H9 (cell line): ENCODE measurements at regions not wholly inside any gene's neighbourhood (a gene's known extent, or its start where the extent isn't known, plus 50 kb on each side); places are given as distances from the start of the nearest gene placed in this dataset.

ENCODE experiments used
- DNase-seq: peaks from one replicate; pipeline ENCODE4 v3.0.0-alpha.2; 2017
- H2AFZ ChIP-seq: one replicate; pipeline ENCODE4 v1.6.1; 2013; ENCODE audit warnings: mild to moderate bottlenecking, low read length, control low read depth, moderate library complexity
- H2AK5ac ChIP-seq: 2 replicates; pipeline ENCODE4 v1.6.1; 2013; ENCODE audit warnings: low read length, control low read depth, mixed read lengths; ENCODE audit not compliant: insufficient read length
- H2BK120ac ChIP-seq: one replicate; pipeline ENCODE4 v1.6.1; 2013; ENCODE audit warnings: low read depth, mild to moderate bottlenecking, low read length, control low read depth, inconsistent platforms; ENCODE audit not compliant: poor library complexity, severe bottlenecking
- H2BK12ac ChIP-seq: 2 replicates; pipeline ENCODE4 v1.6.1; 2013; ENCODE audit warnings: low read length, control low read depth, mixed read lengths, low read depth; ENCODE audit not compliant: insufficient read length
- H2BK15ac ChIP-seq: 2 replicates; pipeline ENCODE4 v1.6.1; 2013; ENCODE audit warnings: low read depth, low read length, control low read depth
- H2BK20ac ChIP-seq: one replicate; pipeline ENCODE4 v1.6.1; 2013; ENCODE audit warnings: low read depth, mild to moderate bottlenecking, low read length, control low read depth, inconsistent platforms; ENCODE audit not compliant: poor library complexity, severe bottlenecking
- H2BK5ac ChIP-seq: 2 replicates; pipeline ENCODE4 v1.6.1; 2013; ENCODE audit warnings: low read length, control low read depth, mixed read lengths; ENCODE audit not compliant: insufficient read length
- H3K14ac ChIP-seq: 2 replicates; pipeline ENCODE4 v1.6.1; 2013; ENCODE audit warnings: low read length, control low read depth; ENCODE audit not compliant: insufficient read depth
- H3K18ac ChIP-seq: 2 replicates; pipeline ENCODE4 v1.6.1; 2013; ENCODE audit warnings: low read depth, mild to moderate bottlenecking, mixed read lengths, low read length, control low read depth; ENCODE audit not compliant: insufficient read length
- H3K23ac ChIP-seq: 2 replicates; pipeline ENCODE4 v1.6.1; 2013; ENCODE audit warnings: low read length, control low read depth, mixed read lengths, low read depth; ENCODE audit not compliant: insufficient read length
- H3K23me2 ChIP-seq: 2 replicates; pipeline ENCODE4 v1.6.1; 2013; ENCODE audit warnings: low read depth, mild to moderate bottlenecking, mixed read lengths, low read length, control low read depth; ENCODE audit not compliant: insufficient read length, poor library complexity, severe bottlenecking
- H3K27ac ChIP-seq: 2 replicates; pipeline ENCODE4 v1.5.1; 2013; ENCODE audit warnings: low read length, control low read depth, mixed read lengths, low read depth; ENCODE audit not compliant: insufficient read length
- H3K27me3 ChIP-seq: 2 replicates; pipeline ENCODE4 v1.6.1; 2013; ENCODE audit warnings: low read length, control low read depth, inconsistent platforms; ENCODE audit not compliant: insufficient read depth
- H3K4ac ChIP-seq: 2 replicates; pipeline ENCODE4 v1.6.1; 2013; ENCODE audit warnings: low read depth, mild to moderate bottlenecking, control low read depth, inconsistent platforms, low read length, moderate library complexity
- H3K4me1 ChIP-seq: 2 replicates; pipeline ENCODE4 v1.6.1; 2013; ENCODE audit warnings: low read length, control low read depth, inconsistent platforms; ENCODE audit not compliant: insufficient read depth
- H3K4me2 ChIP-seq: 2 replicates; pipeline ENCODE4 v1.6.1; 2013; ENCODE audit warnings: low read length, control low read depth, mixed read lengths; ENCODE audit not compliant: insufficient read length, insufficient read depth
- H3K56ac ChIP-seq: 2 replicates; pipeline ENCODE4 v1.6.1; 2013; ENCODE audit warnings: low read depth, mild to moderate bottlenecking, mixed read lengths, low read length, control low read depth; ENCODE audit not compliant: insufficient read length
- H3K79me1 ChIP-seq: 2 replicates; pipeline ENCODE4 v1.6.1; 2013; ENCODE audit warnings: low read depth, mild to moderate bottlenecking, moderate library complexity, low read length, control low read depth, inconsistent platforms; ENCODE audit not compliant: insufficient read depth, poor library complexity, severe bottlenecking
- H3K79me2 ChIP-seq: 2 replicates; pipeline ENCODE4 v1.6.1; 2013; ENCODE audit warnings: low read length, control low read depth, inconsistent platforms; ENCODE audit not compliant: insufficient read depth
- H3K9ac ChIP-seq: 2 replicates; pipeline ENCODE4 v1.6.1; 2013; ENCODE audit warnings: low read length, control low read depth, mixed read lengths; ENCODE audit not compliant: insufficient read length; ENCODE audit errors: extremely low read depth
- H3K9me3 ChIP-seq: one replicate; pipeline ENCODE4 v1.6.1; 2013; ENCODE audit warnings: low read depth, low read length, inconsistent platforms; ENCODE audit not compliant: control insufficient read depth
- H3T11ph ChIP-seq: one replicate; pipeline ENCODE4 v1.6.1; 2013; ENCODE audit warnings: mild to moderate bottlenecking, low read length, control low read depth, inconsistent platforms
- H4K20me1 ChIP-seq: one replicate; pipeline ENCODE4 v1.6.1; 2013; ENCODE audit not compliant: control insufficient read depth, insufficient read length, insufficient read depth
- H4K5ac ChIP-seq: 2 replicates; pipeline ENCODE4 v1.6.1; 2013; ENCODE audit warnings: low read depth, mild to moderate bottlenecking, mixed read lengths, low read length, control low read depth; ENCODE audit not compliant: insufficient read length
- H4K8ac ChIP-seq: replicated peaks from 2 replicates; pipeline ENCODE4 v1.6.1; 2013; ENCODE audit warnings: low read length, control low read depth, mixed read lengths, low read depth; ENCODE audit not compliant: insufficient read length
- H4K91ac ChIP-seq: 2 replicates; pipeline ENCODE4 v1.6.1; 2013; ENCODE audit warnings: low read depth, mild to moderate bottlenecking, moderate library complexity, mixed read lengths, low read length, control low read depth; ENCODE audit not compliant: insufficient read length
- H3K27ac Mint-ChIP-seq, 3 experiments: 2 replicates in 2 of 3; 3 replicates in 1 of 3; pipeline ENCODE4 v1.8.0; 2020 to 2021; ENCODE audit warnings: mixed read lengths in 3 of 3, mild to moderate bottlenecking in 1 of 3, moderate library complexity in 1 of 3
- H3K27me3 Mint-ChIP-seq: 2 replicates; pipeline ENCODE4 v1.8.0; 2021; ENCODE audit warnings: low read depth, mild to moderate bottlenecking, moderate library complexity, mixed read lengths
- H3K36me3 Mint-ChIP-seq, 3 experiments: 2 replicates in 2 of 3; 3 replicates in 1 of 3; pipeline ENCODE4 v1.8.0; 2020 to 2021; ENCODE audit warnings: low read depth in 3 of 3, mixed read lengths in 3 of 3; ENCODE audit not compliant: insufficient read depth in 1 of 3
- H3K4me1 Mint-ChIP-seq, 2 experiments: 2 replicates each; pipeline ENCODE4 v1.8.0; 2020; ENCODE audit warnings: mixed read lengths in 2 of 2
- H3K4me3 Mint-ChIP-seq, 2 experiments: 2 replicates in 1 of 2; 3 replicates in 1 of 2; pipeline ENCODE4 v1.8.0; 2020 to 2021; ENCODE audit warnings: mild to moderate bottlenecking in 2 of 2, mixed read lengths in 2 of 2, moderate library complexity in 1 of 2
- H3K9me3 Mint-ChIP-seq, 2 experiments: 2 replicates in 1 of 2; 3 replicates in 1 of 2; pipeline ENCODE4 v1.8.0; 2020; ENCODE audit warnings: mild to moderate bottlenecking in 2 of 2, mixed read lengths in 2 of 2, moderate library complexity in 1 of 2
- CTCF ChIP-seq: fragments of 200-600 bp; sonication (generic); conservative IDR thresholded peaks from 3 replicates; pipeline ENCODE4 v1.8.0; 2021; ENCODE audit warnings: antibody characterized with exemption, mild to moderate bottlenecking
- whole genome bisulfite sequencing: extraction: QIAGEN DNeasy Blood & Tissue Kit; methylation state at CpG from one replicate; pipeline ENCODE4 v1.1.7; 2013; ENCODE audit warnings: missing lambda C conversion rate, low lambda C conversion rate, mixed read lengths; ENCODE audit not compliant: insufficient read length; ENCODE audit errors: extremely low coverage; 5-methylcytosine and 5-hydroxymethylcytosine counted together

- no peak overlapping the region for H2AFZ ChIP-seq
These were observed 405.2 kb upstream of the TBX3 start for GRCh38 chr12:115088995-115089841.

More at GRCh38 chr12:115088995-115089841, 405.2 kb upstream of the TBX3 start:
- Histone ChIP-seq H3K23ac (no peak overlapping the region), H2BK20ac (no peak overlapping the region), H4K91ac (no peak overlapping the region), H3K27me3 (no peaks in the 10 kb centered on the region), H3T11ph (no peak overlapping the region), H4K20me1 (no peaks in the 10 kb centered on the region), H2AK5ac (no peak overlapping the region), H2BK120ac (no peak overlapping the region), H4K8ac (no peak overlapping the region), H2BK12ac (no peak overlapping the region), H2BK5ac (no peak overlapping the region), H4K5ac (no peak overlapping the region), H3K23me2 (no peaks in the 10 kb centered on the region), H3K4me2 (no peak overlapping the region), H3K9ac (no peak overlapping the region), H3K18ac (no peak overlapping the region), H3K9me3 (no peaks in the 10 kb centered on the region), H3K14ac (no peak overlapping the region), H2BK15ac (no peak overlapping the region), H3K4me1 (no peaks in the 10 kb centered on the region), H3K56ac (no peak overlapping the region), H3K79me1 (no peaks in the 10 kb centered on the region), H3K27ac (no peak overlapping the region), H3K79me2 (no peaks in the 10 kb centered on the region), H3K4ac (no peak overlapping the region)
- H3K4me3 Mint-ChIP-seq, result no peak overlapping the region
- H3K9me3 Mint-ChIP-seq, result no peaks in the 10 kb centered on the region
- H3K27me3 Mint-ChIP-seq, result peaks cover 3% of the 10 kb centered on the region
- H3K4me1 Mint-ChIP-seq, result no peaks in the 10 kb centered on the region
- no CpG with 5 or more reads among the region's 13 CpGs for WGBS
- no peak for DNase-seq
- no peak for TF ChIP-seq CTCF
- H3K36me3 Mint-ChIP-seq, result no peaks in the 10 kb centered on the region
- no peak overlapping the region for H3K27ac Mint-ChIP-seq
